ENCODE measurements at regions not wholly inside any gene's neighbourhood (a gene's known extent, or its start where the extent isn't known, plus 50 kb on each side); places are given as distances from the start of the nearest gene placed in this dataset.

DNA sequence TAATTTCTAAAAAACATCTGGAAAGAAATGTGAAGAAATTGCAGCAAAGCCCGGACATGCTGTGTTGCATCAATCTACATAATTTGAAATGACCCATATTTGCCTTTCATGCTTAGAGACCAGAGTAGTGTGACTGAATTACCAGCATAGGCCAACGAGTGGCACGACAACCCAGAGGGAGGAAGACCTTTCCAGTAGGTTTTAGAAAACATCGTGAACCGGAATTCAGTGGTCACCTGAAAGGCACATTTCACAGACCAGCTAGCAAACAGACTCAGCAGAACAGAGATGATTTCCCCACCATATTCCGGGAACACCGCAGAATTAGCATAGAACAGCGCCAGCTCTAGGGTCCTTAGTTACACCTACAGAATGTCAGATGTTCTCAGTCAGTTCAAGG is 620.0 kb upstream of the ZNF385D start:
- H3K27ac Mint-ChIP-seq (ENCODE audit: unreplicated experiment) = no peak overlapping the region
- peaks cover 5% of the 10 kb centered on the region for H3K9me3 Mint-ChIP-seq (ENCODE audit: low read depth, unreplicated experiment)
- H3K4me1 Mint-ChIP-seq (ENCODE audit: low read depth, unreplicated experiment) = no peaks in the 10 kb centered on the region
- TF ChIP-seq, protein P1, sequence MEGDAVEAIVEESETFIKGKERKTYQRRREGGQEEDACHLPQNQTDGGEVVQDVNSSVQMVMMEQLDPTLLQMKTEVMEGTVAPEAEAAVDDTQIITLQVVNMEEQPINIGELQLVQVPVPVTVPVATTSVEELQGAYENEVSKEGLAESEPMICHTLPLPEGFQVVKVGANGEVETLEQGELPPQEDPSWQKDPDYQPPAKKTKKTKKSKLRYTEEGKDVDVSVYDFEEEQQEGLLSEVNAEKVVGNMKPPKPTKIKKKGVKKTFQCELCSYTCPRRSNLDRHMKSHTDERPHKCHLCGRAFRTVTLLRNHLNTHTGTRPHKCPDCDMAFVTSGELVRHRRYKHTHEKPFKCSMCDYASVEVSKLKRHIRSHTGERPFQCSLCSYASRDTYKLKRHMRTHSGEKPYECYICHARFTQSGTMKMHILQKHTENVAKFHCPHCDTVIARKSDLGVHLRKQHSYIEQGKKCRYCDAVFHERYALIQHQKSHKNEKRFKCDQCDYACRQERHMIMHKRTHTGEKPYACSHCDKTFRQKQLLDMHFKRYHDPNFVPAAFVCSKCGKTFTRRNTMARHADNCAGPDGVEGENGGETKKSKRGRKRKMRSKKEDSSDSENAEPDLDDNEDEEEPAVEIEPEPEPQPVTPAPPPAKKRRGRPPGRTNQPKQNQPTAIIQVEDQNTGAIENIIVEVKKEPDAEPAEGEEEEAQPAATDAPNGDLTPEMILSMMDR (IDR thresholded peaks at IDR 0.05; ENCODE audit: unreplicated experiment) = no peak
- no peaks in the 10 kb centered on the region for H3K36me3 Mint-ChIP-seq (ENCODE audit: insufficient read depth, unreplicated experiment)
- no peak for DNase-seq
- CTCF ChIA-PET = no interaction called here
- no TSS peak for BruUV-seq (replicated peaks)
- H3K4me3 Mint-ChIP-seq (ENCODE audit: low read depth, unreplicated experiment) = no peak overlapping the region
- no peaks in the 10 kb centered on the region for H3K27me3 Mint-ChIP-seq (ENCODE audit: unreplicated experiment)
- intact Hi-C loops (cut with micrococcal nuclease; ENCODE audit: unreplicated experiment) = no loop called here

DNA sequence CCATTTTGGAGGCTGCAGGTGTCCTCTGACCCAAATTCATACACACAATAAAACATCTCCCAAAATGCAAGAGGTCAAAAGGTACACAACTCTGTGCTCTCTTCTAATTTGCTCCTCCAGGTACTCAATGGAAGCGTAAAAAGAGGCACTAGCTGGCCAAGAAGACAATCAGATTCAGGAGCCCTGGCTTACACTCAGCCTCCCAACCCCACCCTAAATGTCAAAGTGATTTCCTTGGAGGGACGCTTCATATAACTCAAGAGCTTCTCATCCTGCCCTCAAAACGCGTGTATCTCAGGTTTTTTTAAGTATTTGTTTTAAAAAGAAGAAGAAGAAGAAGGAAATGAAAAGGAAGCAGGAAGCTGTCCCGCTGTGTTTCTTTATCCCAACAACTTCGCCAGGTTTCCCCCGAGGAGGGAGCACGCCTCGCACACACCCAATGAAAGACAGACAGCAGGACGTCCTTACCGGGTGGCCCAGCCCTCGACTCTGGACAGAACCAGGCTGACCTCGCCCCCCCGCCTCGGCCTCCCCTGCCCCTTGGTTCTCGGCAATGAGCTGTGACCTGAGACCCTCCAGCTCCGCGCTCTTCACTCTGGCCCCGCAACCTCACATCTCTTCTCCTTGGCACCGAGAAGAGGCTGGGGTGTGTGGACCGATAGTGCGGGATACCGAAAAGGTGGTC is 620.7 kb upstream of the ZNF385D start:
- peaks cover 5% of the 10 kb centered on the region for H3K9me3 Mint-ChIP-seq (ENCODE audit: low read depth, unreplicated experiment)

DNA sequence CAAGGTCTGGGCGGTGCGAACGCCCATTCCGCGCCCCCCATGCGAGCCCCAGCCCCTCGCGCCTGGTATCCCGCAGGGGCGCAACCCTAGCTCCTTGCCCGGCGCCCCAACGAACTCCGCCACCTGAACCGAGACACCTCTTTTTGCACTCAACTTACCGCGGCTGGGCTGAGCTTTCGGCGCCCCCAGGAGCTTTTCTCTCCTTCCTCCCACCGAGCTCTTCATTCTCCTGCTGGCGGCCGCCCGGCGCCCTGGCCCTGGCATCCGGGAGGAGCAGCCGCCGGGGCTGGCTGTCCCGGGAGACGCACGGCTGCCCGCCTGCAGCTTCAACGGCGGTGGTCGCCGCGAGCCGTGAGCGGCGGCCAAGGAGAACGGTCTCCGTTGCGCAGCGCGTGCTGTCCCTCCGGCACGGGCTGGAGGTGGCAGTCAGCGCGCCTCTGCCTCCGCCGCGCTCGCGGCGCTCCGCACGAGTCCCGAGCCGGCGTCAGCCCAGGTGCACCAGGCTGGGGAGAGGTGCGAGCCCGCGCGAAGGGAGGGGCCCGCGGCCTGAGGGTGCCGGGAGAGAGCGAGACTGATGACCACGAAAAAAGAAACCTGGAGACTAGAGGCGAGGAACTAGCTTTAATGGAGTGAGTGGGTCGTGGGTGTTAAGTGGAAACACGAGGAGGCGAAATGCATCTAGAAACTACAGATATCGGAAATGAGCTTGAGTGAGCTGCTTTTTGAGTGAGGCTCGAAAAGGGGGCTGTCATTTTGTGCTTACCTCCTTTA is 621.5 kb upstream of the ZNF385D start:
- H3K27ac Mint-ChIP-seq (ENCODE audit: unreplicated experiment) = no peak overlapping the region
- TF ChIP-seq, protein P1 (IDR thresholded peaks at IDR 0.05; ENCODE audit: unreplicated experiment) = no peak
- no peak for DNase-seq
- no peaks in the 10 kb centered on the region for H3K4me1 Mint-ChIP-seq (ENCODE audit: low read depth, unreplicated experiment)
- no peaks in the 10 kb centered on the region for H3K36me3 Mint-ChIP-seq (ENCODE audit: insufficient read depth, unreplicated experiment)
- no peaks in the 10 kb centered on the region for H3K27me3 Mint-ChIP-seq (ENCODE audit: unreplicated experiment)
- BruUV-seq (replicated peaks) = no TSS peak
- H3K9me3 Mint-ChIP-seq (ENCODE audit: low read depth, unreplicated experiment) = peaks cover 5% of the 10 kb centered on the region
- CTCF ChIA-PET = interaction anchor here (0.6 kb wide), 1 partner anchor 897 kb away, joined by 7 read pairs; no protein-coding TSS in a partner anchor
- intact Hi-C loops (cut with micrococcal nuclease; ENCODE audit: unreplicated experiment) = no loop called here
- no peak overlapping the region for H3K4me3 Mint-ChIP-seq (ENCODE audit: low read depth, unreplicated experiment)

More for the DNA sequence above, 620.7 kb upstream of the ZNF385D start:
- H3K27me3 Mint-ChIP-seq (ENCODE audit: unreplicated experiment) = no peaks in the 10 kb centered on the region
- no peak overlapping the region for H3K27ac Mint-ChIP-seq (ENCODE audit: unreplicated experiment)
- DNase-seq = no peak
- TF ChIP-seq, protein P1 (IDR thresholded peaks at IDR 0.05; ENCODE audit: unreplicated experiment) = no peak
- intact Hi-C loops (cut with micrococcal nuclease; ENCODE audit: unreplicated experiment) = no loop called here
- no TSS peak for BruUV-seq (replicated peaks)
- no peak overlapping the region for H3K4me3 Mint-ChIP-seq (ENCODE audit: low read depth, unreplicated experiment)
- H3K36me3 Mint-ChIP-seq (ENCODE audit: insufficient read depth, unreplicated experiment) = no peaks in the 10 kb centered on the region
- no peaks in the 10 kb centered on the region for H3K4me1 Mint-ChIP-seq (ENCODE audit: low read depth, unreplicated experiment)
- CTCF ChIA-PET = interaction anchor here (0.6 kb wide), 1 partner anchor 898 kb away, joined by 7 read pairs; no protein-coding TSS in a partner anchor

DNA sequence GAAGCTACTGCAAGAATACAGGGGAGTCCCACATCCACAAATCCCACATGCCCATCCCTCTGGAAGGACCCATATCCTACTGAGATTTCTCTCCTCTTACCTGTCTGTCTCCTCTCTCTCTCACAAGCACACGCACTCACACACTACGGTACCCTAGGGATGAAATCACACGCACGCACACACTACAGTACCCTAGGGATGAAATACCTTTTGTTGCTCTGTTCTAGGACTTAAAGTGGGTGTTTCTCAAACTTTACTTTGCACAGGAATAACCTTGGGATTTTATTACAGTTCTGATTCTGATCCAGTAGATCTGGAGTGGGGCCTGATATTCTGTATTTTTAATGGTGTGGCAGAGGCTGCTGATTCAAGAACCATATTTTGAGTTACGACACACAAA is 622.2 kb upstream of the ZNF385D start:
- Mint-ChIP-seq H3K27ac (ENCODE audit: unreplicated experiment) (no peak overlapping the region), H3K27me3 (ENCODE audit: unreplicated experiment) (peaks cover 4% of the 10 kb centered on the region), H3K4me1 (ENCODE audit: low read depth, unreplicated experiment) (no peaks in the 10 kb centered on the region), H3K9me3 (ENCODE audit: low read depth, unreplicated experiment) (peaks cover 5% of the 10 kb centered on the region), H3K4me3 (ENCODE audit: low read depth, unreplicated experiment) (no peak overlapping the region), H3K36me3 (ENCODE audit: insufficient read depth, unreplicated experiment) (no peaks in the 10 kb centered on the region)
- TF ChIP-seq, protein P1 (IDR thresholded peaks at IDR 0.05; ENCODE audit: unreplicated experiment) = no peak
- CTCF ChIA-PET = no interaction called here
- DNase-seq = no peak
- intact Hi-C loops (cut with micrococcal nuclease; ENCODE audit: unreplicated experiment) = no loop called here
- no TSS peak for BruUV-seq (replicated peaks)

All from Calu3 (cell line).